Upper lobe of left lung (tissue), 6 donors: ENCODE measurements at regions not wholly inside any gene's neighbourhood (a gene's known extent, or its start where the extent isn't known, plus 50 kb on each side); places are given as distances from the start of the nearest gene placed in this dataset.
"Not testable (repeated sequence)": the region's sequence is repeated elsewhere in the genome, so short reads cannot be mapped to it uniquely, and the experiment has no call there.

Source experiments
- ATAC-seq, 2 donors: fragments of 200-7000 bp; cut with Tn5 transposase; one replicate each; pipeline ENCODE4 v1.9.1; 2022; ENCODE audit warnings: mild to moderate bottlenecking in 2 of 2, moderate library complexity in 2 of 2; ENCODE audit not compliant: low FRiP score in 2 of 2
- DNase-seq, 2 donors: peaks; one replicate each; pipeline ENCODE4 v3.0.0-alpha.2; 2019 to 2020
- H3K27ac ChIP-seq, 4 donors: fragments of 200-600 bp; sonication (generic); one replicate each; pipeline ENCODE4 v1.5.1; 2016 to 2019
- H3K27me3 ChIP-seq, 4 donors: fragments of 200-600 bp; sonication (generic); one replicate each; pipeline ENCODE4 v1.5.1; 2017 to 2019
- H3K36me3 ChIP-seq, 4 donors: fragments of 200-600 bp; sonication (generic); one replicate each; pipeline ENCODE4 v1.5.1; 2016 to 2019
- H3K4me1 ChIP-seq, 4 donors: fragments of 200-600 bp; sonication (generic); one replicate each; pipeline ENCODE4 v1.5.1; 2018 to 2019
- H3K4me3 ChIP-seq, 4 donors: fragments of 200-600 bp; sonication (generic); one replicate each; pipeline ENCODE4 v1.5.1; 2017 to 2019; ENCODE audit warnings: mild to moderate bottlenecking in 2 of 4, moderate library complexity in 1 of 4
- H3K9me3 ChIP-seq, 4 donors: fragments of 200-600 bp; sonication (generic); one replicate each; pipeline ENCODE4 v1.5.1; 2018 to 2019
- CTCF ChIP-seq, 6 experiments: fragments of 450-650 bp in 4 of 6; fragments of 200-600 bp in 2 of 6; sonication (generic) in 2 of 6; IDR thresholded peaks; one replicate each; pipeline ENCODE4 v1.5.1; 2016 to 2019; ENCODE audit warnings: antibody characterized with exemption in 6 of 6
- EP300 ChIP-seq, 4 donors: sonication (generic); formaldehyde crosslinking; IDR thresholded peaks; one replicate each; pipeline ENCODE4 v1.5.1; 2017; ENCODE audit warnings: antibody characterized with exemption in 4 of 4, control low read depth in 2 of 4
- POLR2A ChIP-seq, 4 donors: fragments of 450-650 bp; IDR thresholded peaks; one replicate each; pipeline ENCODE4 v1.5.1; 2016 to 2017; ENCODE audit warnings: antibody characterized with exemption in 4 of 4, mild to moderate bottlenecking in 2 of 4
- POLR2AphosphoS5 ChIP-seq, 2 donors: sonication (generic); formaldehyde crosslinking; IDR thresholded peaks; one replicate each; pipeline ENCODE4 v1.5.1; 2017; ENCODE audit warnings: antibody characterized with exemption in 2 of 2
- WGBS, 2 donors: methylation state at CpG; one replicate each; pipeline ENCODE4 v1.1.5; 2017 to 2018; 5-methylcytosine and 5-hydroxymethylcytosine counted together
- donor health status: DM: no; HTN: no; CAD: no; lungs with moderate emphysema.
- donor health status: DM: no; HTN: yes; CAD: no; lungs with severe emphysema.

DNA sequence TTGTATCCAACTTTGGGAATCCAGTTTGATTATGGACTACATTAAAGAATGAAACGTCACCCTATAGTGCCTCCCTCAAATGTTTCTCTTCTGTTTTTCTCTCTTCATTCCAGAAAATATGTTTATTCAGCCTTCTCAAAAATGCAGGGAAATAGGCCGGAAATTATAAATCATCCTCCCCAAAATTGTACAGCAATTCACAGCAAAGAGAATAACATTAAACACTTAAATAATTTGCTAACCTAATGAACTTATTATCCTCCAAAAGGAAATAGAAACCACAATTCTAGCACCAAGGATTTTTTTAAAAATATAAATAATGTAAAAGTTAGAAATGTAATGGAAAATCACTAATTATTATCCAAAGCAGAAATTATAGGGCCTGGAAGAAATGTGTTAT is 115.9 kb upstream of the CCNG1 start:
- WGBS, 2 donors: 82 to 86% methylated on average over 2 of the region's 2 CpGs

GRCh38 chr5:163330723-163331668 is 106.4 kb upstream of the CCNG1 start:
- no peak for TF ChIP-seq POLR2AphosphoS5 (IDR thresholded peaks at IDR 0.05)
- TF ChIP-seq CTCF (IDR thresholded peaks at IDR 0.05): no peak
- no peak for TF ChIP-seq EP300 (IDR thresholded peaks at IDR 0.05)
- no peak for TF ChIP-seq POLR2A (IDR thresholded peaks at IDR 0.05)
- no peak for DNase-seq
- no peak overlapping the region for H3K4me3 ChIP-seq
- H3K27me3 ChIP-seq: no peaks in the 10 kb centered on the region
- no peaks in the 10 kb centered on the region for H3K9me3 ChIP-seq
- H3K4me1 ChIP-seq: no peaks in the 10 kb centered on the region
- H3K36me3 ChIP-seq: no peaks in the 10 kb centered on the region
- no peak overlapping the region for H3K27ac ChIP-seq
- 62 to 73% methylated on average over 9 of the region's 9 CpGs for WGBS, 2 donors
- ATAC-seq: no peak

More for the DNA sequence above, 115.9 kb upstream of the CCNG1 start:
- H3K36me3 ChIP-seq: no peaks in the 10 kb centered on the region
- H3K27ac ChIP-seq: no peak overlapping the region
- TF ChIP-seq EP300 (IDR thresholded peaks at IDR 0.05) (no peak), POLR2A (IDR thresholded peaks at IDR 0.05) (no peak), POLR2AphosphoS5 (IDR thresholded peaks at IDR 0.05) (no peak), CTCF (IDR thresholded peaks at IDR 0.05) (no peak)
- H3K27me3 ChIP-seq: no peaks in the 10 kb centered on the region
- no peaks in the 10 kb centered on the region for H3K4me1 ChIP-seq
- H3K9me3 ChIP-seq: no peaks in the 10 kb centered on the region
- H3K4me3 ChIP-seq: no peak overlapping the region
- ATAC-seq (no peak), DNase-seq (no peak)

DNA sequence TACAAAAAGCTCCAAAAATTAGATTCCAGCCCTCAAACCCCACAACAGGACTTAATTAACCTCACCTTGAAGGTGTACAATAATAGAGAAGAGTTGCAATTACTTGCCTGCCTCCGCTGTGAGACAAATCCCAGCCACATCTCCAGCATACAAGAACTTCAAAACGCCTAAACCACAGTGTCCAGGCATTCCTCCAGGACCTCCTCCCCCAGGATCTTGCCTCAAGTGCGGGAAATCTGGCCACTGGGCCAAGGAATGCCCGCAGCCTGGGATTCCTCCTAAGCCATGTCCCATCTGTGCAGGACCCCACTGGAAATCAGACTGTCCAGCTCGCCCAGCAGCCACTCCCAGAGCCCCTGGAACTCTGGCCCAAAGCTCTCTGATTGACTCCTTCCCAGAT is 101.3 kb upstream of the CCNG1 start:
- DNase-seq, H3K4me1 ChIP-seq, H3K27me3 ChIP-seq, H3K9me3 ChIP-seq, ATAC-seq, H3K36me3 ChIP-seq, H3K27ac ChIP-seq, H3K4me3 ChIP-seq: not testable (repeated sequence)
- WGBS, 2 donors: 74 to 83% methylated on average over 3 to 5 of the region's 5 CpGs

DNA sequence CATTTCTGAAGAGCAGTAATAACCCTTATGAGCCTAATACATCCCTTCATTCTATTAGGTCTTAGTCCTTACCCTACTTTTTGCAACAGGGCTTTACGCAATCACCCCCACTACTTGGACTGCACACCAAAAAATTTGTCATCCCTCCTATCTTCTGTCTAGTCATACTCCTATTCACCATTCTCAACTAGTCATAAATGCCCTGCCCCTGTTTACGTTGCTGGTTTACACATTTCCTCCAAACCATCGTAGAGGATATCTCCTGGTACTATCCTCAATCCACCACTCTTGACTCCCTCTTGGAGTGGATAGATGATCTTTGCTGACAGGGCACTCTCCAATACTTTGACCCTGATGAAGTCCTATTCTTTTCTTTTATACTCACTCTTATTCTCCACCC is 98.2 kb upstream of the CCNG1 start:
- Histone ChIP-seq H3K4me1 (no peaks in the 10 kb centered on the region), H3K36me3 (no peaks in the 10 kb centered on the region), H3K27me3 (no peaks in the 10 kb centered on the region), H3K27ac (no peak overlapping the region), H3K9me3 (no peaks in the 10 kb centered on the region), H3K4me3 (no peak overlapping the region)
- ATAC-seq: no peak
- WGBS, 2 donors: 52 to 75% methylated on average over 3 of the region's 3 CpGs
- TF ChIP-seq POLR2A (IDR thresholded peaks at IDR 0.05) (no peak), POLR2AphosphoS5 (IDR thresholded peaks at IDR 0.05) (no peak), EP300 (IDR thresholded peaks at IDR 0.05) (no peak), CTCF (IDR thresholded peaks at IDR 0.05) (no peak)
- DNase-seq: no peak

GRCh38 chr5:163340378-163340777 is 97.0 kb upstream of the CCNG1 start:
- not testable (repeated sequence) for H3K27me3 ChIP-seq, DNase-seq, ATAC-seq, H3K9me3 ChIP-seq, H3K4me1 ChIP-seq, H3K36me3 ChIP-seq, H3K4me3 ChIP-seq, H3K27ac ChIP-seq
- 80 to 92% methylated on average over 6 of the region's 6 CpGs for WGBS, 2 donors

DNA sequence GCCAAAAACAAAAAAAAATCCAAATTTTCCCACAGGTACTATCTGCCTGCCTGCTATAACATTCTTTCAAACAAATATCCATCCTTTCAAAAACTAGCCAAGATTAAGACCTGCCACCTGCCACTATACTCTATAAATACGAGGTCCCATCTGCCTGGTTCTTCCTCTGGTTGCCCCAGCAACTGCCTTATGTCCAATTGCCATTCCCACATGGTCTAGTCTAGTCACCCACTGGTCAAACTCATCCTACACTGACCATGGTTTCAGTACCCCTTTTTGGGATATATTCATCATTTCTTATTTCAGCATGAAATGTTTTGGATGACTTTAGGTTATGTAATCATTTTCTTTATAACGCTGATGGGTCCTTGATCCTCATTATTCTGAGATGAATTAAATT is 95.1 kb upstream of the CCNG1 start:
- H3K4me3 ChIP-seq: no peak overlapping the region
- H3K36me3 ChIP-seq: no peaks in the 10 kb centered on the region
- no peaks in the 10 kb centered on the region for H3K4me1 ChIP-seq
- H3K27me3 ChIP-seq: no peaks in the 10 kb centered on the region
- DNase-seq: no peak
- ATAC-seq: no peak
- no peaks in the 10 kb centered on the region for H3K9me3 ChIP-seq
- TF ChIP-seq POLR2AphosphoS5 (IDR thresholded peaks at IDR 0.05) (no peak), EP300 (IDR thresholded peaks at IDR 0.05) (no peak), CTCF (IDR thresholded peaks at IDR 0.05) (no peak), POLR2A (IDR thresholded peaks at IDR 0.05) (no peak)
- no peak overlapping the region for H3K27ac ChIP-seq
- WGBS, 2 donors: 68 to 75% methylated on average over 2 of the region's 2 CpGs
